GM13976 (cell line): ENCODE measurements at regions not wholly inside any gene's neighbourhood (a gene's known extent, or its start where the extent isn't known, plus 50 kb on each side); places are given as distances from the start of the nearest gene placed in this dataset.

Source experiments
- DNase-seq: peaks from one replicate; pipeline ENCODE4 v3.0.0; 2012; ENCODE audit warnings: low spot score
- in situ Hi-C: fragments of 300-500 bp; cut with MboI; formaldehyde crosslinking; loops from one replicate; pipeline ENCODE4 v1.12.0; 2022; ENCODE audit warnings: low sequenced_read_pairs, mixed read lengths, inconsistent platforms; ENCODE audit not compliant: unreplicated experiment
- TF ChIP-seq, protein P1 (sequence below): IDR thresholded peaks from 2 replicates; pipeline ENCODE4 v1.5.1; 2012; ENCODE audit warnings: borderline replicate concordance, mild to moderate bottlenecking; ENCODE audit not compliant: insufficient read depth; ENCODE audit errors: extremely low read depth, missing control alignments, control extremely low read depth

DNA sequence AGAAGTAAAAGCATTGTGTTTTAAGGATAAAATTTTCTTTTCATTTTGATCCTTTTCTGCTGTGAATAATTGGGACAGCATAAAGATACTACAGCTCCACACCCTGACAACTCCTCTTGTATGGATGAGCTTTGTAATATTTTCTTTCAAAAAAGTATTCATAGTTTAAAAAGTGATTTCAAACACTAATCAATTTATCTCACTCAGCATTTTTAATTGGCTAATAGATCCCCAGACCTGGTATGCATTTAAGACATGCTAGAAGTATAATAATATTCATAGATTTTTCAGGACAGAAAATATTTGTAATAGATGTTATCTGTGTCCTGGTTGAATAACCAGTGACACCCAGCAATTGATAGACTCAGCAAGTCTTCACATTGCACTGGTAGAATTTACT lies 510.7 kb downstream of the RIT2 start:
- TF ChIP-seq, protein P1, sequence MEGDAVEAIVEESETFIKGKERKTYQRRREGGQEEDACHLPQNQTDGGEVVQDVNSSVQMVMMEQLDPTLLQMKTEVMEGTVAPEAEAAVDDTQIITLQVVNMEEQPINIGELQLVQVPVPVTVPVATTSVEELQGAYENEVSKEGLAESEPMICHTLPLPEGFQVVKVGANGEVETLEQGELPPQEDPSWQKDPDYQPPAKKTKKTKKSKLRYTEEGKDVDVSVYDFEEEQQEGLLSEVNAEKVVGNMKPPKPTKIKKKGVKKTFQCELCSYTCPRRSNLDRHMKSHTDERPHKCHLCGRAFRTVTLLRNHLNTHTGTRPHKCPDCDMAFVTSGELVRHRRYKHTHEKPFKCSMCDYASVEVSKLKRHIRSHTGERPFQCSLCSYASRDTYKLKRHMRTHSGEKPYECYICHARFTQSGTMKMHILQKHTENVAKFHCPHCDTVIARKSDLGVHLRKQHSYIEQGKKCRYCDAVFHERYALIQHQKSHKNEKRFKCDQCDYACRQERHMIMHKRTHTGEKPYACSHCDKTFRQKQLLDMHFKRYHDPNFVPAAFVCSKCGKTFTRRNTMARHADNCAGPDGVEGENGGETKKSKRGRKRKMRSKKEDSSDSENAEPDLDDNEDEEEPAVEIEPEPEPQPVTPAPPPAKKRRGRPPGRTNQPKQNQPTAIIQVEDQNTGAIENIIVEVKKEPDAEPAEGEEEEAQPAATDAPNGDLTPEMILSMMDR = no peak
- in situ Hi-C loops = no loop called here
- no peak for DNase-seq

GRCh38 chr18:42606886-42607495 lies 508.5 kb downstream of the RIT2 start:
- no peak for DNase-seq
- TF ChIP-seq, protein P1 = no peak
- in situ Hi-C loops = no loop called here

GRCh38 chr18:42611134-42611533 lies 504.4 kb downstream of the RIT2 start:
- DNase-seq = no peak
- TF ChIP-seq, protein P1 = no peak
- in situ Hi-C loops = no loop called here

- TF ChIP-seq, protein P1 = no peak
- DNase-seq = no peak
- in situ Hi-C loops = no loop called here
Observed at GRCh38 chr18:42614619-42615293, 500.7 kb downstream of the RIT2 start.

DNA sequence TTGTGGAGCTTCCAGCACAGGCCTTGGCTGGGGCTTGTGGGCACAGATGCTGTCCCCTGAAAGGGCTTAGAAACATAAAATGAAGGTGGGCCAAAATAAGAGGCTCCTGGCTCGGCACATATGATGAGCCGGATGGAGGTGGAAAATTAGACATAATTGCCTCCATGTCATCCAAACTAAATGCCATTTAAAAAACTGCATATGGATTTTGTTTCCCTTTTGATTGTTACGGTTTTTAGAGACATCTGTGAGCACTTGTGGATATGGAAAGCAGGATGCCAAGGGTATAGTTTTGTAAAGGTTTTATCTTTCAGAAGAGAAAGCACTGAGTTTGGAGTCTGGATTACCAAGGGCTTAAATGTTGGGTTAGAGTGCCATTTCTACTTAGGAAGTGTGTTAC lies 498.3 kb downstream of the RIT2 start:
- no peak for DNase-seq
- TF ChIP-seq, protein P1 = no peak
- in situ Hi-C loops = no loop called here

DNA sequence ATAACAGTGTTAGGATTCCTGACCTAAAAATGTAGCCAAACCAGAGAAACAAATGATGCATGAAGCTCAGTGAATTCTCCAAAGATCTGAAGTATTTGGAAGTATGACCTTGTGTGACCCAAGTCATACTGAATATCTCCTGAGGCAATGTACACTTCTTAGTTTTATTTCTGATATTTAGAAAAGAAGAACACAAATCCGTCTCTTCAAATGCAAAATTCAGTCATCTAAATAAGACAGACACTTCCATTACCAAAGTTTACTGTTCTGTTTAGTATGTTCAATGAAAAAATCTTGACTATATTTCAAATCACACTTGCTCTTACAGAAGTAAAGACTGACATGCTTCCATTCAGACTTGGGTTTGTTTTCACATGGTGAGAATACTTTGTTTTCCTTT lies 495.7 kb downstream of the RIT2 start:
- no peak for DNase-seq
- in situ Hi-C loops = no loop called here
- TF ChIP-seq, protein P1 = no peak
